HCT116 (cell line): ENCODE measurements at regions not wholly inside any gene's neighbourhood (a gene's known extent, or its start where the extent isn't known, plus 50 kb on each side); places are given as distances from the start of the nearest gene placed in this dataset.

Source experiments
- ATAC-seq: fragments of 200-7000 bp; cut with Tn5 transposase; 2 replicates; pipeline ENCODE4 v1.9.1; 2020; ENCODE audit warnings: mild to moderate bottlenecking, moderate library complexity
- BruUV-seq: library from RNA; stranded (reverse); fragments of 400-500 nt; replicated peaks from 2 replicates; lab custom pipeline; 2021; lab: Mats Ljungman, UMichigan
- CTCF ChIA-PET: fragments of 300-600 bp; sonication (Branson Sonifier 250); formaldehyde crosslinking; loops from one replicate; lab custom pipeline; 2021; ENCODE audit warnings: antibody characterized with exemption; lab: Charles Lee
- POLR2A ChIA-PET: fragments of 300-600, 350-600 bp; sonication (Branson Sonifier 250); formaldehyde crosslinking; loops from one replicate; lab custom pipeline; 2021; ENCODE audit warnings: antibody characterized with exemption; lab: Charles Lee
- RAD21 ChIA-PET, 2 experiments: fragments of 300-600 bp; sonication (Branson Sonifier 250); formaldehyde crosslinking; loops; one replicate each; lab custom pipeline; 2023; ENCODE audit warnings: low total read pairs in 2 of 2; ENCODE audit not compliant: uncharacterized antibody in 2 of 2, unreplicated experiment in 2 of 2, low non-redundant PET in 1 of 2; lab: Charles Lee
- DNase-seq: peaks from one replicate; pipeline ENCODE4 v3.0.0-alpha.2; 2010; ENCODE audit warnings: low read depth, low spot score
- H2AFZ ChIP-seq: fragments of 200-600 bp; shearing (Covaris generic), sonication (generic); 2 replicates; pipeline ENCODE4 v1.6.1; 2017; ENCODE audit warnings: low read depth, mixed run types, mixed read lengths, antibody characterized with exemption, low read length; ENCODE audit not compliant: poor library complexity, severe bottlenecking
- H3K27ac ChIP-seq: 2 replicates; pipeline ENCODE4 v1.5.1; 2012; ENCODE audit warnings: low read depth, low read length
- H3K27me3 ChIP-seq: fragments of 200-600 bp; sonication (generic); 2 replicates; pipeline ENCODE4 v1.6.1; 2016; ENCODE audit warnings: mixed run types, low read length, mixed read lengths; ENCODE audit not compliant: insufficient read depth
- H3K36me3 ChIP-seq, 2 experiments: fragments of 200-500 bp in 1 of 2; fragments of 200-600 bp in 1 of 2; sonication (Bioruptor generic) in 1 of 2; sonication (generic) in 1 of 2; 2 replicates each; pipeline versions ENCODE4 v1.5.1 to v1.6.1; 2014 to 2016; ENCODE audit warnings: low read length in 2 of 2, inconsistent platforms in 1 of 2, mixed read lengths in 1 of 2, mixed run types in 1 of 2; ENCODE audit not compliant: insufficient read depth in 2 of 2, control insufficient read depth in 1 of 2
- H3K4me1 ChIP-seq, 2 experiments: fragments of 200-600 bp in 1 of 2; sonication (generic) in 1 of 2; 2 replicates each; pipeline versions ENCODE4 v1.5.1 to v1.6.1; 2012 to 2017; ENCODE audit warnings: low read length in 2 of 2, inconsistent platforms in 1 of 2, mild to moderate bottlenecking in 1 of 2, mixed read lengths in 1 of 2, mixed run types in 1 of 2, moderate library complexity in 1 of 2; ENCODE audit not compliant: insufficient read depth in 2 of 2, control insufficient read depth in 1 of 2
- H3K4me2 ChIP-seq: fragments of 200-600 bp; sonication (generic); 2 replicates; pipeline ENCODE4 v1.6.1; 2017; ENCODE audit warnings: mixed run types, low read length, mixed read lengths
- H3K4me3 ChIP-seq, 2 experiments: fragments of 200-600 bp in 1 of 2; sonication (generic) in 1 of 2; replicated peaks in 1 of 2; 2 replicates each; pipeline ENCODE4 v1.5.1; 2011 to 2016; ENCODE audit warnings: low read length in 2 of 2, control low read depth in 1 of 2, low read depth in 1 of 2, mild to moderate bottlenecking in 1 of 2, mixed read lengths in 1 of 2, mixed run types in 1 of 2
- H3K79me2 ChIP-seq: fragments of 200-600 bp; sonication (generic); 2 replicates; pipeline ENCODE4 v1.6.1; 2017; ENCODE audit warnings: mild to moderate bottlenecking, mixed run types, low read length, moderate library complexity, mixed read lengths; ENCODE audit not compliant: insufficient read depth
- H3K9ac ChIP-seq: fragments of 200-600 bp; sonication (generic); 2 replicates; pipeline ENCODE4 v1.6.1; 2016; ENCODE audit warnings: low read length, mixed read lengths
- H3K9me2 ChIP-seq: fragments of 200-600 bp; sonication (generic), shearing (Covaris generic); 2 replicates; pipeline ENCODE4 v1.6.1; 2017; ENCODE audit warnings: mixed run types, mild to moderate bottlenecking, moderate library complexity; ENCODE audit not compliant: insufficient read depth
- H3K9me3 ChIP-seq, 2 experiments: fragments of 200-500 bp in 1 of 2; fragments of 200-600 bp in 1 of 2; sonication (Bioruptor generic) in 1 of 2; sonication (generic) in 1 of 2; 2 replicates each; pipeline ENCODE4 v1.6.1; 2014 to 2017; ENCODE audit warnings: low read length in 2 of 2, mixed read lengths in 2 of 2, inconsistent platforms in 1 of 2, low read depth in 1 of 2, mild to moderate bottlenecking in 1 of 2, mixed run types in 1 of 2, moderate library complexity in 1 of 2; ENCODE audit not compliant: control insufficient read depth in 1 of 2, insufficient read depth in 1 of 2
- H4K20me1 ChIP-seq: fragments of 200-600 bp; sonication (generic), shearing (Covaris generic); 2 replicates; pipeline ENCODE4 v1.6.1; 2017; ENCODE audit warnings: mixed run types, mild to moderate bottlenecking, moderate library complexity; ENCODE audit not compliant: insufficient read depth
- CBX3 ChIP-seq: IDR thresholded peaks from 2 replicates; pipeline ENCODE4 v1.6.1; 2012; ENCODE audit warnings: low read depth
- ELF1 ChIP-seq: IDR thresholded peaks from 2 replicates; pipeline ENCODE4 v1.6.1; 2012; ENCODE audit warnings: low read depth, borderline replicate concordance
- EZH2phosphoT487 ChIP-seq: fragments of 200-600 bp; IDR thresholded peaks from 2 replicates; pipeline ENCODE4 v1.6.1; 2018; ENCODE audit warnings: antibody characterized with exemption, borderline replicate concordance
- JUND ChIP-seq: IDR thresholded peaks from 2 replicates; pipeline ENCODE4 v1.6.1; 2012
- RAD21 ChIP-seq: IDR thresholded peaks from 2 replicates; pipeline ENCODE4 v1.6.1; 2012; ENCODE audit warnings: low read depth, mild to moderate bottlenecking
- SIN3A ChIP-seq: IDR thresholded peaks from 2 replicates; pipeline ENCODE4 v1.6.1; 2012; ENCODE audit warnings: low read depth
- SP1 ChIP-seq: IDR thresholded peaks from 2 replicates; pipeline ENCODE4 v1.6.1; 2012; ENCODE audit warnings: low read depth
- YY1 ChIP-seq: IDR thresholded peaks from 2 replicates; pipeline ENCODE4 v1.6.1; 2011; ENCODE audit warnings: low read length, low read depth, moderate library complexity, mild to moderate bottlenecking; ENCODE audit not compliant: insufficient replicate concordance; ENCODE audit errors: extremely low read depth
- ZNF274 ChIP-seq: fragments of 200-500 bp; sonication (Bioruptor generic); IDR thresholded peaks from 2 replicates; pipeline ENCODE4 v1.6.1; 2014; ENCODE audit warnings: mild to moderate bottlenecking, low read depth, low read length, inconsistent platforms
- intact Hi-C: fragments of 100-400 bp; cut with micrococcal nuclease; formaldehyde crosslinking; loops from 2 replicates; pipeline ENCODE4 v1.10.0; 2022
- TF ChIP-seq, protein P1 (sequence below): IDR thresholded peaks from 2 replicates; pipeline ENCODE4 v1.6.1; 2011; ENCODE audit warnings: mild to moderate bottlenecking, low read length, moderate library complexity; ENCODE audit not compliant: insufficient replicate concordance; ENCODE audit errors: extremely low read depth
- TF ChIP-seq, protein P2 (sequence below): IDR thresholded peaks from 2 replicates; pipeline ENCODE4 v1.6.1; 2012; ENCODE audit warnings: low read depth

DNA sequence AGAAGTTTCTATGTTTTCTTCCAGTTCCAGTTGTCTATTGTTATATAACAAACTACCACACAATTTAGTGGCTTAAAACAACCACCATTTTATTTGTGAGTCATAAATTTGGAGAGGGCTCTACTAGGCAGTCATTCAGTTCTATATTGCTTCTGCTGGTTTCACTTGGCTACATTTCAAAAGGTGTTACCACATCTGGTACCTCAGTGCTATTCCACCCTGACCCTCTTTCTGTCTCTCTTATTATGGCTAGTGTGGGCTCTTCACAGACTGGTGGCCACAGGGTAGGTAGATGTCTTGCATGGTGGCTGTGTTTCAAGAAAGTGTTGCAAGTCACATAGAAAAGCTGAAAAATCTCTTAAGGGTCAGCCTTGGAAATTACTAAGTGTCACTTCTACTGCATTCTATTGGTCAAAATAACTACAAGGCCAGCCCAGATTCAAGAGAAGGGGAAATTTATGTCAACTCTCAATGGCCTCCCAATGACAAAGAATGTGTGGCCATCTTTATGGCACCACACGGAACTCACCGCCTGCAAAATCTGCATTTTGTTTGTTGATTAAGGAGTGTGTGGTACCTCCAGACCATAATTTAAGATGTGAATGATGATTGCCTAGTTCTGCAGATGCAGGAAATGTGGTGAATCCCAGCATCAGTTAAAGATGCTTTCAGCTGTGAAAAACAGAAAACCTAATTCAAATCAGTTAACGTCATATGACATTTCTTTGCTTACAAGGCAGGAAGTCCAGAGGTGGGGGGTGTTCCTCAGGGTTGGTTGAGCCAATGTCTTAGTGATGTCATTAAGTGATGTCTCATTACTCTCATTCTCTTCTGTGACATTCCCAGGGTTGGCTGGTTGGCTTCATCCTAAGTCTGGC is 105.8 kb upstream of the RASGRP1 start:
- H3K36me3 ChIP-seq, result no peaks in the 10 kb centered on the region
- no peaks in the 10 kb centered on the region for H3K79me2 ChIP-seq
- POLR2A ChIA-PET, result no interaction called here
- H3K4me2 ChIP-seq, result no peak overlapping the region
- intact Hi-C loops, result no loop called here
- no peak overlapping the region for H3K27ac ChIP-seq
- no peak overlapping the region for H3K4me3 ChIP-seq
- no peaks in the 10 kb centered on the region for H3K9me3 ChIP-seq
- no peaks in the 10 kb centered on the region for H3K4me1 ChIP-seq
- no peak overlapping the region for H2AFZ ChIP-seq
- no TSS peak for BruUV-seq
- peaks cover 26% of the 10 kb centered on the region for H3K27me3 ChIP-seq
- CTCF ChIA-PET, result no interaction called here
- no peaks in the 10 kb centered on the region for H4K20me1 ChIP-seq
- TF ChIP-seq, protein P1, sequence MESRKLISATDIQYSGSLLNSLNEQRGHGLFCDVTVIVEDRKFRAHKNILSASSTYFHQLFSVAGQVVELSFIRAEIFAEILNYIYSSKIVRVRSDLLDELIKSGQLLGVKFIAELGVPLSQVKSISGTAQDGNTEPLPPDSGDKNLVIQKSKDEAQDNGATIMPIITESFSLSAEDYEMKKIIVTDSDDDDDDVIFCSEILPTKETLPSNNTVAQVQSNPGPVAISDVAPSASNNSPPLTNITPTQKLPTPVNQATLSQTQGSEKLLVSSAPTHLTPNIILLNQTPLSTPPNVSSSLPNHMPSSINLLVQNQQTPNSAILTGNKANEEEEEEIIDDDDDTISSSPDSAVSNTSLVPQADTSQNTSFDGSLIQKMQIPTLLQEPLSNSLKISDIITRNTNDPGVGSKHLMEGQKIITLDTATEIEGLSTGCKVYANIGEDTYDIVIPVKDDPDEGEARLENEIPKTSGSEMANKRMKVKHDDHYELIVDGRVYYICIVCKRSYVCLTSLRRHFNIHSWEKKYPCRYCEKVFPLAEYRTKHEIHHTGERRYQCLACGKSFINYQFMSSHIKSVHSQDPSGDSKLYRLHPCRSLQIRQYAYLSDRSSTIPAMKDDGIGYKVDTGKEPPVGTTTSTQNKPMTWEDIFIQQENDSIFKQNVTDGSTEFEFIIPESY, result no peak
- no peak for TF ChIP-seq ZNF274
- no peak for TF ChIP-seq RAD21
- no peak for DNase-seq
- RAD21 ChIA-PET, result no interaction called here
- H3K9ac ChIP-seq, result no peak overlapping the region
- no peaks in the 10 kb centered on the region for H3K9me2 ChIP-seq
- no peak for ATAC-seq

DNA sequence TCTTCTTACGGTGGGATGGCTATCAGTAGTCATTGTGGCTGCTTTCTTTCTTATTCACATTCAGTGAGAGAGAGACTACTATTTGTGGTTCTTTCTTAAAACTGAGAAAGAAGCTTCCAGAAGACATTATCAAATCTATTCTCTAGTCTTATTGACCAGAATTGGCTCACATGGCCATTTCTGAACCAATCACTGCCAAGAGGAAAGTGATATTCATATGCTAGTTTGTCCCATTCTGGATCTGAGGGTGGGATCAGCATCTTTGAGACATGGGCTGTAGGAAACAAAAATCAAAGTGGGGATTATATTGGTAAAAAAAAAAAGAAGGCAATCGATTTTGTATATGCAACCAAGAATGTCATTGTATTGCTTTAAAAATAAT is 106.4 kb upstream of the RASGRP1 start:
- Histone ChIP-seq H3K9me3 (no peaks in the 10 kb centered on the region), H3K9ac (no peak overlapping the region), H3K9me2 (no peaks in the 10 kb centered on the region), H3K79me2 (no peaks in the 10 kb centered on the region), H3K4me1 (no peaks in the 10 kb centered on the region), H2AFZ (no peak overlapping the region), H3K27me3 (peaks cover 20% of the 10 kb centered on the region)
- RAD21 ChIA-PET, result no interaction called here
- BruUV-seq, result no TSS peak
- intact Hi-C loops, result no loop called here
- CTCF ChIA-PET, result no interaction called here
- no peak for ATAC-seq
- TF ChIP-seq CBX3, result no peak
- no peak for TF ChIP-seq EZH2phosphoT487
- TF ChIP-seq SIN3A, result no peak
- no peak for TF ChIP-seq YY1
- TF ChIP-seq, protein P2, sequence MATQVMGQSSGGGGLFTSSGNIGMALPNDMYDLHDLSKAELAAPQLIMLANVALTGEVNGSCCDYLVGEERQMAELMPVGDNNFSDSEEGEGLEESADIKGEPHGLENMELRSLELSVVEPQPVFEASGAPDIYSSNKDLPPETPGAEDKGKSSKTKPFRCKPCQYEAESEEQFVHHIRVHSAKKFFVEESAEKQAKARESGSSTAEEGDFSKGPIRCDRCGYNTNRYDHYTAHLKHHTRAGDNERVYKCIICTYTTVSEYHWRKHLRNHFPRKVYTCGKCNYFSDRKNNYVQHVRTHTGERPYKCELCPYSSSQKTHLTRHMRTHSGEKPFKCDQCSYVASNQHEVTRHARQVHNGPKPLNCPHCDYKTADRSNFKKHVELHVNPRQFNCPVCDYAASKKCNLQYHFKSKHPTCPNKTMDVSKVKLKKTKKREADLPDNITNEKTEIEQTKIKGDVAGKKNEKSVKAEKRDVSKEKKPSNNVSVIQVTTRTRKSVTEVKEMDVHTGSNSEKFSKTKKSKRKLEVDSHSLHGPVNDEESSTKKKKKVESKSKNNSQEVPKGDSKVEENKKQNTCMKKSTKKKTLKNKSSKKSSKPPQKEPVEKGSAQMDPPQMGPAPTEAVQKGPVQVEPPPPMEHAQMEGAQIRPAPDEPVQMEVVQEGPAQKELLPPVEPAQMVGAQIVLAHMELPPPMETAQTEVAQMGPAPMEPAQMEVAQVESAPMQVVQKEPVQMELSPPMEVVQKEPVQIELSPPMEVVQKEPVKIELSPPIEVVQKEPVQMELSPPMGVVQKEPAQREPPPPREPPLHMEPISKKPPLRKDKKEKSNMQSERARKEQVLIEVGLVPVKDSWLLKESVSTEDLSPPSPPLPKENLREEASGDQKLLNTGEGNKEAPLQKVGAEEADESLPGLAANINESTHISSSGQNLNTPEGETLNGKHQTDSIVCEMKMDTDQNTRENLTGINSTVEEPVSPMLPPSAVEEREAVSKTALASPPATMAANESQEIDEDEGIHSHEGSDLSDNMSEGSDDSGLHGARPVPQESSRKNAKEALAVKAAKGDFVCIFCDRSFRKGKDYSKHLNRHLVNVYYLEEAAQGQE, result no peak
- TF ChIP-seq SP1, result no peak
- no peak for TF ChIP-seq ELF1
- TF ChIP-seq JUND, result no peak
- TF ChIP-seq, all 23 proteins: peak for 0
- Histone ChIP-seq H3K4me2 (no peak overlapping the region), H3K36me3 (no peaks in the 10 kb centered on the region), H3K4me3 (no peak overlapping the region), H3K27ac (no peak overlapping the region), H4K20me1 (no peaks in the 10 kb centered on the region)
- DNase-seq, result no peak
- POLR2A ChIA-PET, result no interaction called here
